Neural progenitor cell (in vitro differentiated cells): ENCODE measurements at regions not wholly inside any gene's neighbourhood (a gene's known extent, or its start where the extent isn't known, plus 50 kb on each side); places are given as distances from the start of the nearest gene placed in this dataset.

Experiments used
- EZH2 ChIP-seq: fragments of 200-600 bp; sonication (generic); IDR thresholded peaks from 2 replicates; pipeline ENCODE4 v1.6.1; 2017; ENCODE audit warnings: antibody characterized with exemption, mild to moderate bottlenecking, moderate library complexity
- EZH2phosphoT487 ChIP-seq: fragments of 200-600 bp; sonication (generic); IDR thresholded peaks from 2 replicates; pipeline ENCODE4 v1.6.1; 2017; ENCODE audit warnings: antibody characterized with exemption
- TF ChIP-seq, protein P1 (sequence below): fragments of 200-600 bp; sonication (generic); IDR thresholded peaks from 2 replicates; pipeline ENCODE4 v1.5.1; 2017; ENCODE audit warnings: antibody characterized with exemption, mild to moderate bottlenecking

DNA sequence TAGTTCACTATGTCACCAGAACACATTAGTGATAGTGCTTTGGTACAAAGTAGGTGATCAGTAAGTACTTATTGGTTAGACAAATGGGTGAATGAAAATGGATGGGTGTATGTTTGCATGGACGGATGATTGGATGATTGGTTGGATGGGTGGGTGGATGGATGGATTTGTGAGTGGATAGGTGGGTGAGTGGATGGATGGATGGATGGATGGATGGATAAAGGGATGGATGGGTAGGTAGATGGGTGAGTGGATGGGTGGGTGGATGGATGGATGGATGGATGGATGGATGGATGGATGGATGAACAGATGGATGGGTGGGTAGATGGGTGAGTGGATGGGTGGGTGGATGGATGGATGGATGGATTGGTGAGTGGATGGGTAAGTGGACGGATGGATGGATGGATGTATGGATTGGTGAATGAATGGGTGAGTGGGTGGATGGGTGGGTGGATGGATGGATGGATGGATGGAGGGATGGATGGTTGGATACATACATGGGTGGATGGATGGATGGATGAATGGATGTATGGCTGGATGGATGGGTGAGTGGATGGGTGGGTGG, 225.3 kb upstream of the GSE1 start:
- TF ChIP-seq EZH2phosphoT487 (no peak), EZH2 (no peak)
- TF ChIP-seq, protein P1, sequence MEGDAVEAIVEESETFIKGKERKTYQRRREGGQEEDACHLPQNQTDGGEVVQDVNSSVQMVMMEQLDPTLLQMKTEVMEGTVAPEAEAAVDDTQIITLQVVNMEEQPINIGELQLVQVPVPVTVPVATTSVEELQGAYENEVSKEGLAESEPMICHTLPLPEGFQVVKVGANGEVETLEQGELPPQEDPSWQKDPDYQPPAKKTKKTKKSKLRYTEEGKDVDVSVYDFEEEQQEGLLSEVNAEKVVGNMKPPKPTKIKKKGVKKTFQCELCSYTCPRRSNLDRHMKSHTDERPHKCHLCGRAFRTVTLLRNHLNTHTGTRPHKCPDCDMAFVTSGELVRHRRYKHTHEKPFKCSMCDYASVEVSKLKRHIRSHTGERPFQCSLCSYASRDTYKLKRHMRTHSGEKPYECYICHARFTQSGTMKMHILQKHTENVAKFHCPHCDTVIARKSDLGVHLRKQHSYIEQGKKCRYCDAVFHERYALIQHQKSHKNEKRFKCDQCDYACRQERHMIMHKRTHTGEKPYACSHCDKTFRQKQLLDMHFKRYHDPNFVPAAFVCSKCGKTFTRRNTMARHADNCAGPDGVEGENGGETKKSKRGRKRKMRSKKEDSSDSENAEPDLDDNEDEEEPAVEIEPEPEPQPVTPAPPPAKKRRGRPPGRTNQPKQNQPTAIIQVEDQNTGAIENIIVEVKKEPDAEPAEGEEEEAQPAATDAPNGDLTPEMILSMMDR = no peak
